Neuron (in vitro differentiated cells): ENCODE measurements at regions not wholly inside any gene's neighbourhood (a gene's known extent, or its start where the extent isn't known, plus 50 kb on each side); places are given as distances from the start of the nearest gene placed in this dataset.
"Not testable (repeated sequence)": the region's sequence is repeated elsewhere in the genome, so short reads cannot be mapped to it uniquely, and the experiment has no call there.

Source experiments
- H2AFZ ChIP-seq: one replicate; pipeline ENCODE4 v1.6.1; 2013; ENCODE audit warnings: low read depth, mild to moderate bottlenecking, inconsistent platforms, low read length, moderate library complexity
- H3K27me3 ChIP-seq: one replicate; pipeline ENCODE4 v1.6.1; 2013; ENCODE audit warnings: low read length; ENCODE audit not compliant: insufficient read depth
- H3K36me3 ChIP-seq: one replicate; pipeline ENCODE4 v1.6.1; 2013; ENCODE audit warnings: low read length; ENCODE audit not compliant: insufficient read depth
- H3K4me1 ChIP-seq: one replicate; pipeline ENCODE4 v1.6.1; 2013; ENCODE audit warnings: low read length; ENCODE audit not compliant: insufficient read depth
- H3K4me3 ChIP-seq: 2 replicates; pipeline ENCODE4 v1.5.1; 2013; ENCODE audit warnings: mild to moderate bottlenecking, low read length, moderate library complexity
- H3K9me3 ChIP-seq: one replicate; pipeline ENCODE4 v1.6.1; 2013; ENCODE audit warnings: low read length

GRCh38 chr4:144410230-144410783 is 235.6 kb upstream of the HHIP start:
- Histone ChIP-seq H3K9me3 (no peaks in the 10 kb centered on the region), H3K4me1 (no peaks in the 10 kb centered on the region), H3K27me3 (no peaks in the 10 kb centered on the region)

GRCh38 chr4:144411119-144411518 is 234.8 kb upstream of the HHIP start:
- no peak overlapping the region for H2AFZ ChIP-seq
- H3K4me1 ChIP-seq = no peaks in the 10 kb centered on the region
- no peaks in the 10 kb centered on the region for H3K9me3 ChIP-seq
- H3K36me3 ChIP-seq = no peaks in the 10 kb centered on the region
- H3K27me3 ChIP-seq = no peaks in the 10 kb centered on the region
- H3K4me3 ChIP-seq = no peak overlapping the region

More at GRCh38 chr4:144410230-144410783, 235.6 kb upstream of the HHIP start:
- H3K36me3 ChIP-seq = no peaks in the 10 kb centered on the region
- H2AFZ ChIP-seq = no peak overlapping the region
- H3K4me3 ChIP-seq = no peak overlapping the region

- Histone ChIP-seq H3K9me3 (no peaks in the 10 kb centered on the region), H3K36me3 (no peaks in the 10 kb centered on the region), H2AFZ (no peak overlapping the region), H3K4me1 (no peaks in the 10 kb centered on the region), H3K4me3 (no peak overlapping the region), H3K27me3 (no peaks in the 10 kb centered on the region)
Measured at GRCh38 chr4:144411700-144412099, 234.3 kb upstream of the HHIP start.

GRCh38 chr4:144421056-144421455 is 224.9 kb upstream of the HHIP start:
- no peaks in the 10 kb centered on the region for H3K27me3 ChIP-seq
- H3K4me3 ChIP-seq = no peak overlapping the region
- H2AFZ ChIP-seq = no peak overlapping the region
- H3K4me1 ChIP-seq = peaks cover 3% of the 10 kb centered on the region
- H3K36me3 ChIP-seq = no peaks in the 10 kb centered on the region
- no peaks in the 10 kb centered on the region for H3K9me3 ChIP-seq

GRCh38 chr4:144421839-144422565 is 224.0 kb upstream of the HHIP start:
- Histone ChIP-seq H3K36me3 (no peaks in the 10 kb centered on the region), H3K27me3 (no peaks in the 10 kb centered on the region), H3K9me3 (no peaks in the 10 kb centered on the region), H3K4me1 (peaks cover 3% of the 10 kb centered on the region), H3K4me3 (no peak overlapping the region), H2AFZ (no peak overlapping the region)

- Histone ChIP-seq H3K4me3 (no peak overlapping the region), H3K36me3 (no peaks in the 10 kb centered on the region), H3K27me3 (no peaks in the 10 kb centered on the region), H2AFZ (no peak overlapping the region), H3K9me3 (no peaks in the 10 kb centered on the region), H3K4me1 (peaks cover 3% of the 10 kb centered on the region)
Measured at GRCh38 chr4:144423930-144424329, 222.0 kb upstream of the HHIP start.

- not testable (repeated sequence) for H3K4me1 ChIP-seq, H2AFZ ChIP-seq, H3K27me3 ChIP-seq, H3K4me3 ChIP-seq, H3K9me3 ChIP-seq, H3K36me3 ChIP-seq
Measured at GRCh38 chr4:144426023-144426422, 219.9 kb upstream of the HHIP start.

GRCh38 chr4:144442713-144443112 is 203.2 kb upstream of the HHIP start:
- Histone ChIP-seq H3K36me3 (no peaks in the 10 kb centered on the region), H3K4me1 (peaks cover 7% of the 10 kb centered on the region), H3K27me3 (no peaks in the 10 kb centered on the region), H3K4me3 (no peak overlapping the region), H3K9me3 (no peaks in the 10 kb centered on the region), H2AFZ (no peak overlapping the region)

- no peaks in the 10 kb centered on the region for H3K36me3 ChIP-seq
- no peaks in the 10 kb centered on the region for H3K9me3 ChIP-seq
- H3K4me1 ChIP-seq = no peaks in the 10 kb centered on the region
- no peak overlapping the region for H2AFZ ChIP-seq
- H3K4me3 ChIP-seq = no peak overlapping the region
- no peaks in the 10 kb centered on the region for H3K27me3 ChIP-seq
Measured at GRCh38 chr4:144449611-144450010, 196.3 kb upstream of the HHIP start.

- Histone ChIP-seq H3K9me3 (no peaks in the 10 kb centered on the region), H3K27me3 (no peaks in the 10 kb centered on the region), H3K36me3 (no peaks in the 10 kb centered on the region), H3K4me3 (no peak overlapping the region), H2AFZ (no peak overlapping the region), H3K4me1 (no peaks in the 10 kb centered on the region)
Measured at GRCh38 chr4:144450526-144450925, 195.4 kb upstream of the HHIP start.

- H3K27me3 ChIP-seq = no peaks in the 10 kb centered on the region
- H2AFZ ChIP-seq = no peak overlapping the region
- H3K9me3 ChIP-seq = no peaks in the 10 kb centered on the region
- no peaks in the 10 kb centered on the region for H3K36me3 ChIP-seq
- H3K4me1 ChIP-seq = no peaks in the 10 kb centered on the region
- H3K4me3 ChIP-seq = no peak overlapping the region
Measured at GRCh38 chr4:144451766-144452450, 194.0 kb upstream of the HHIP start.

- no peak overlapping the region for H3K4me3 ChIP-seq
- H3K9me3 ChIP-seq = no peaks in the 10 kb centered on the region
- no peaks in the 10 kb centered on the region for H3K36me3 ChIP-seq
- no peak overlapping the region for H2AFZ ChIP-seq
- no peaks in the 10 kb centered on the region for H3K27me3 ChIP-seq
- no peaks in the 10 kb centered on the region for H3K4me1 ChIP-seq
Measured at GRCh38 chr4:144456196-144456595, 189.8 kb upstream of the HHIP start.

- Histone ChIP-seq H3K36me3 (no peaks in the 10 kb centered on the region), H2AFZ (no peak overlapping the region), H3K27me3 (no peaks in the 10 kb centered on the region), H3K4me1 (no peaks in the 10 kb centered on the region), H3K9me3 (no peaks in the 10 kb centered on the region), H3K4me3 (no peak overlapping the region)
Measured at GRCh38 chr4:144461906-144462305, 184.1 kb upstream of the HHIP start.
